ENCODE measurements at regions not wholly inside any gene's neighbourhood (a gene's known extent, or its start where the extent isn't known, plus 50 kb on each side); places are given as distances from the start of the nearest gene placed in this dataset.

- Histone ChIP-seq H3K4me3 (no peak overlapping the region), H3K36me3 (no peaks in the 10 kb centered on the region), H3K9me3 (no peaks in the 10 kb centered on the region), H3K4me1 (no peaks in the 10 kb centered on the region), H3K27ac (no peak overlapping the region), H3K27me3 (no peaks in the 10 kb centered on the region)
- WGBS, 2 donors (ENCODE audit: low coverage in 1 of 2): 57 to 73% methylated on average over 4 of the region's 4 CpGs
- no peak for TF ChIP-seq POLR2AphosphoS5 (IDR thresholded peaks at IDR 0.05)
- no peak for TF ChIP-seq EP300 (IDR thresholded peaks at IDR 0.05)
- TF ChIP-seq POLR2A (IDR thresholded peaks at IDR 0.05): no peak
- TF ChIP-seq CTCF (IDR thresholded peaks at IDR 0.05): no peak
- ATAC-seq: no peak
Observed at GRCh38 chr20:40427026-40427425, 262.0 kb downstream of the MAFB start.

- H3K27me3 ChIP-seq: no peaks in the 10 kb centered on the region
- H3K4me3 ChIP-seq: no peak overlapping the region
- TF ChIP-seq POLR2A (IDR thresholded peaks at IDR 0.05) (no peak), CTCF (IDR thresholded peaks at IDR 0.05) (no peak), EP300 (IDR thresholded peaks at IDR 0.05) (no peak), POLR2AphosphoS5 (IDR thresholded peaks at IDR 0.05) (no peak)
- no peak overlapping the region for H3K27ac ChIP-seq
- no peak for ATAC-seq
- H3K4me1 ChIP-seq: no peaks in the 10 kb centered on the region
- no peaks in the 10 kb centered on the region for H3K9me3 ChIP-seq
- no peaks in the 10 kb centered on the region for H3K36me3 ChIP-seq
- 75 to 100% methylated on average over 1 of the region's 1 CpG for WGBS, 2 donors (ENCODE audit: low coverage in 1 of 2)
Observed at GRCh38 chr20:40424695-40425094, 264.3 kb downstream of the MAFB start.

GRCh38 chr20:40422656-40423055, 266.4 kb downstream of the MAFB start:
- no peaks in the 10 kb centered on the region for H3K4me1 ChIP-seq
- H3K9me3 ChIP-seq: no peaks in the 10 kb centered on the region
- no peak overlapping the region for H3K27ac ChIP-seq
- no peak overlapping the region for H3K4me3 ChIP-seq
- no peak for ATAC-seq
- H3K36me3 ChIP-seq: no peaks in the 10 kb centered on the region
- H3K27me3 ChIP-seq: no peaks in the 10 kb centered on the region
- TF ChIP-seq POLR2AphosphoS5 (IDR thresholded peaks at IDR 0.05) (no peak), CTCF (IDR thresholded peaks at IDR 0.05) (no peak), POLR2A (IDR thresholded peaks at IDR 0.05) (no peak), EP300 (IDR thresholded peaks at IDR 0.05) (no peak)

GRCh38 chr20:40416274-40416673, 272.8 kb downstream of the MAFB start:
- Histone ChIP-seq H3K4me1 (no peaks in the 10 kb centered on the region), H3K27me3 (peaks cover 3% of the 10 kb centered on the region), H3K36me3 (no peaks in the 10 kb centered on the region), H3K27ac (no peak overlapping the region), H3K9me3 (peaks cover 0 to 15% (median 0%) of the 10 kb centered on the region in 3 donors), H3K4me3 (no peak overlapping the region)
- 85% methylated on average over 1 of the region's 1 CpG; no CpG with 5 or more reads in 1 of the 2 donors for WGBS, 2 donors (ENCODE audit: low coverage in 1 of 2)
- no peak for ATAC-seq
- TF ChIP-seq POLR2A (IDR thresholded peaks at IDR 0.05) (no peak), POLR2AphosphoS5 (IDR thresholded peaks at IDR 0.05) (no peak), CTCF (IDR thresholded peaks at IDR 0.05) (no peak), EP300 (IDR thresholded peaks at IDR 0.05) (no peak)

DNA sequence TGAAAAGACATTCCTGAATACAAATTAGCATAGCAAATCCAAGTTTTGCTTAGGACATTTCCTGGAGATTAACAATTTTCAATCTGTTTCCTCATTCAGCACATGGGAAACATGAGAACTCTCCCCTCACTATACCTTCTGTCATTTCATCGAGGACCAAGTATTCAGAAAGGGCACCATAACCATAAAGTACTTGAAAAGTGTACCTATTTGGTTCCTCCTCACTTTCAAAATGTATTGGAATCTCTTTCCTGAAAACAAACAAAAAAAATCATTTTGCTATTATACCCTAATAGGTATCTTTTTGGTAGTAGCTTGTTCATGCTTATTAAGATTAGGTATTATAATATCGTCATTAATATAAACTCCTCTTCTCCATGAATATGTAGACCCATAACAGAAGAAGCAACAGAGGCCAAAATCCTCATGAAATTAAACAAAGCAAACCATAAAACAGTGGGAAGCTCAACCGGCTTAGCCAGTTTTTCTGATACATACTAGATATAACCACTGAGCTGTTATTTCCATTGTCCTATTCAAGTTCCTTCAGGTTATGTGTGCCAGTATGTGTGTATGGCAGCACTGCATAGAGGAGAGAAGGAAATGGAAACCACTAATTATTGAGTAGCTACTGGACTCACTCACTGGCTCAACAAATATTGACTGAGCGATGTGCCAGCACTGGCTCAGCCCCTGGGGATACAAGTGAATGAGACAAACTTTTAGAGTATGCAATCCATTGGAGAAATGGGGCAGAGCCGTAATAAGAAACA, 274.0 kb downstream of the MAFB start:
- WGBS, 2 donors (ENCODE audit: low coverage in 1 of 2): 95 to 100% methylated on average over 3 to 5 of the region's 5 CpGs
- TF ChIP-seq POLR2AphosphoS5 (IDR thresholded peaks at IDR 0.05) (no peak), EP300 (IDR thresholded peaks at IDR 0.05) (no peak), CTCF (IDR thresholded peaks at IDR 0.05) (no peak), POLR2A (IDR thresholded peaks at IDR 0.05) (no peak)

More for the DNA sequence above, 274.0 kb downstream of the MAFB start:
- Histone ChIP-seq H3K27ac (no peak overlapping the region), H3K4me3 (no peak overlapping the region), H3K27me3 (peaks cover 6% of the 10 kb centered on the region), H3K9me3 (peaks cover 0 to 15% (median 0%) of the 10 kb centered on the region in 3 donors), H3K36me3 (no peaks in the 10 kb centered on the region), H3K4me1 (no peaks in the 10 kb centered on the region)
- ATAC-seq: no peak
